ENCODE measurements at regions not wholly inside any gene's neighbourhood (a gene's known extent, or its start where the extent isn't known, plus 50 kb on each side); places are given as distances from the start of the nearest gene placed in this dataset.
"Not testable (repeated sequence)": the region's sequence is repeated elsewhere in the genome, so short reads cannot be mapped to it uniquely, and the experiment has no call there.

DNA sequence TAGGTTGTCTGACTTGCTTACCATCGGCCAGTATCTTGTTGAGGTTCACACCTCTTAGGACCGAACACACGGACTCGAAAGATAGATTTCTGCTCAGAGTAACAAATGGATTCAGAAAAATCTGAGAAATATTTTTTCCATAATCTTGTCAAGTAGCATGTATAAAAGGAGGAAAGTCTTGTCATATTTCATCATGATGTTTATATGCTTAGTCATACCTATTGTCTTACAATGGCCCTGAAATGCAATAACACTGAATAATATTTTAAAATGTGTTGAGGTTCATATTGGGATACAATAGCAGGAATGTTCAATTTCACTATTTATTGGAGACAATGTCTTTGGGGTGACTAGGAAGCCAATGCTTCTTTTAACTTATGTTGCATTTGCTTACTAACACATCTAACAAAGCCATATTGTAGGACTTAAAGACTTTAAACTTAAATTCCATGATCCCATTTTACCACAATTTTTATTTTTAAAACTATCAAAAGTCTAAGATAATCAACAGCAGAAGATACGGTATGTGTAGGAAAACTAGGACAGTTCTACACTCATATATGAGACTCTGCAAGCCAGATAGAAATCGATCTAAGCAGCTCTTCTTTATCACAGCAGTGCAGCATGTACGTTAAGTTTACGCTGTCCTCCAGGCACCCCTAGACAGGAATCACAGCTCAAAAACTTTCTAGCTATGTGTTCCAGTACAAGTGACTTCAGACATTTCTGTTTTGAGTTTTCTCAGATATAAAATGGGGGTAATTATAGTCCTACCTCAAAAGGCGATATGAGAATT, 135.7 kb upstream of the CAV2 start:
- no peak for DNase-seq (ENCODE audit: insufficient read length, low spot score)
- TF ChIP-seq, protein P1, sequence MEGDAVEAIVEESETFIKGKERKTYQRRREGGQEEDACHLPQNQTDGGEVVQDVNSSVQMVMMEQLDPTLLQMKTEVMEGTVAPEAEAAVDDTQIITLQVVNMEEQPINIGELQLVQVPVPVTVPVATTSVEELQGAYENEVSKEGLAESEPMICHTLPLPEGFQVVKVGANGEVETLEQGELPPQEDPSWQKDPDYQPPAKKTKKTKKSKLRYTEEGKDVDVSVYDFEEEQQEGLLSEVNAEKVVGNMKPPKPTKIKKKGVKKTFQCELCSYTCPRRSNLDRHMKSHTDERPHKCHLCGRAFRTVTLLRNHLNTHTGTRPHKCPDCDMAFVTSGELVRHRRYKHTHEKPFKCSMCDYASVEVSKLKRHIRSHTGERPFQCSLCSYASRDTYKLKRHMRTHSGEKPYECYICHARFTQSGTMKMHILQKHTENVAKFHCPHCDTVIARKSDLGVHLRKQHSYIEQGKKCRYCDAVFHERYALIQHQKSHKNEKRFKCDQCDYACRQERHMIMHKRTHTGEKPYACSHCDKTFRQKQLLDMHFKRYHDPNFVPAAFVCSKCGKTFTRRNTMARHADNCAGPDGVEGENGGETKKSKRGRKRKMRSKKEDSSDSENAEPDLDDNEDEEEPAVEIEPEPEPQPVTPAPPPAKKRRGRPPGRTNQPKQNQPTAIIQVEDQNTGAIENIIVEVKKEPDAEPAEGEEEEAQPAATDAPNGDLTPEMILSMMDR (IDR thresholded peaks at IDR 0.05; ENCODE audit: insufficient read depth, missing control alignments): no peak
- FAIRE-seq: no peak

DNA sequence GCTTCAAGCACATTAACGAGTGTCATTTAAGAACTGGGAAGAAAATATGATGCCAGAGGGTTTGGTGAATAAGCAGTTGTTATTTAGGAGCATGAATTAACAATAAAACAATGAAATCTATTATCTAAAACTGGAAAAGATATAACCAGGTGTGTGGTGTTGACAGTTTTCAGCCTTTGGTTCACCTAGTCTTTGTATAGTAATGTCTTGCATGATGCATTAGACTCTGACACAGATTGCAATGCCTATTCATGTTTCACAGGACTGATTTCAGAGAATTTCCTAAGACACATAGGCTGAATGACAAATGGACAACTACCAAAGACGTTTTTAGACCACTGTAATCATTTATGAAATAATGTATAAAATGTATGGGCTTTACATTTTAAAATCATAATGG, 135.1 kb upstream of the CAV2 start:
- TF ChIP-seq, protein P1 (IDR thresholded peaks at IDR 0.05; ENCODE audit: insufficient read depth, missing control alignments): no peak
- DNase-seq (ENCODE audit: insufficient read length, low spot score): no peak
- FAIRE-seq: no peak

DNA sequence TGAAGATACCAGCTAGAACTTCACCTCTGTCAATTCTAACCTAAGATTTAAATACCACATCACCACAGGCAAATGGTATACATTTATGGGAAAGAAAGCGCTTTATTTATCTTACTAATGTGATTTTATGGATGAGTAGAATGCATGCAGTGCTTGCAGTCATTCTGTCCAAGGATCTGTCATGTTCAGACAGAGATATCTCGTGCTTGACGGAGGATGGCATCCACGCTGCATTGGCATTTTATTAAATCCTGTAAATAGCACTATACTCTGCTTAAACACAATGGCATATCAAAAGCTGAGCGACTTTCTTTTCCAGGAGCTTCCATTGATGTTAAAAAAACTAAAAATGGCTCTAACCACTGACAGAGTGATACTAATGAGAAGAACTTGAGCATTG, 133.7 kb upstream of the CAV2 start:
- FAIRE-seq (no peak), DNase-seq (ENCODE audit: insufficient read length, low spot score) (no peak)
- TF ChIP-seq, protein P1 (IDR thresholded peaks at IDR 0.05; ENCODE audit: insufficient read depth, missing control alignments): no peak

DNA sequence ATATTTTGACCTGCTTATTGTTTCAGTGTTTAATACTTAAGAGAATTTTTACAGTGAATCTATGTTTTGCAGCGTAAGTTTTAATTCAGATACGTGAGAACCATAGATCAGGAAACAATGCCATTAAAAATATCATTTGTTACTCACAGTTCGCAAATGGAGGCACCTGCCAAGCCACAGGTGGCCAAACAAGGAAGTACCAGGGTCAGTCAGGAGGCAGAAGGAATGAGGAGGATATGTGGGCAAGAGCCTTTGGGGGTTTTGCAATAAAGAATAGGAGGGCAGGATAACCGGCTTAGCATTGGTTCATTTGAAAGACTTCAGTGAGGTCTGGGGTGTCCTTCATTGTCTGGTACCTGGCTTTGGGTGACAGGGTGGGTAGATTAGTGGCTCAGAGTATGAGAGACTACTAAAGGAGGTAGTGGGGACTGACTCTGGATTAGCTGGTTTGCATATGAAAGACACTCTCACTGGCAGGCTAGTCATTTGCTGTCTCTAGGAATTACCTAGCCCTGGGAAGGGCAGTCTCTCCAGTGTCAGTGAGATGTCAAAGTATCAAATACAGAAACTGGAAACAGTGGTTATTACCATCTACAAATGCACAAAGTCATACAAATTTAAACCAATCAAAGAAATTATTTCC, 132.2 kb upstream of the CAV2 start:
- DNase-seq (ENCODE audit: insufficient read length, low spot score) (no peak), FAIRE-seq (no peak)
- TF ChIP-seq, protein P1 (IDR thresholded peaks at IDR 0.05; ENCODE audit: insufficient read depth, missing control alignments): no peak

DNA sequence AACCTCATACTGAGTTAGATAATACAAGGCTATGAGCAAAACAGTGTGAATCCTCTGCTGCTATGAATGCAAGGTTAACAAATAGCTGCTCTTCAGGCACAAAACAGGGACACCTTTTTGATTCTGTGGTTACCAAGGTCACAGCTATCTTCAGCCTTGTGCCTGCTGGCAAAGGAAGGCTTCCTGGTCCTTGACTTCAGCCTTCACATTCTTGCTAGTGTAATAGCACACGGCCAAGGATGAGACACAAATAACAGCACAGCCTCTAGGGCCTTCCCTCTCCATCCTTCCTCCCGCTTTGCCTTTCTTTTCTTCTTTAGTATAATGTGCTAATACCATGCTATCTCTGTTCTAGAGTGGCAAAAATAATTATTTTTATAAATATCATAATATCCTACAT, 130.6 kb upstream of the CAV2 start:
- DNase-seq (ENCODE audit: insufficient read length, low spot score): no peak
- no peak for FAIRE-seq
- TF ChIP-seq, protein P1 (IDR thresholded peaks at IDR 0.05; ENCODE audit: insufficient read depth, missing control alignments): no peak

DNA sequence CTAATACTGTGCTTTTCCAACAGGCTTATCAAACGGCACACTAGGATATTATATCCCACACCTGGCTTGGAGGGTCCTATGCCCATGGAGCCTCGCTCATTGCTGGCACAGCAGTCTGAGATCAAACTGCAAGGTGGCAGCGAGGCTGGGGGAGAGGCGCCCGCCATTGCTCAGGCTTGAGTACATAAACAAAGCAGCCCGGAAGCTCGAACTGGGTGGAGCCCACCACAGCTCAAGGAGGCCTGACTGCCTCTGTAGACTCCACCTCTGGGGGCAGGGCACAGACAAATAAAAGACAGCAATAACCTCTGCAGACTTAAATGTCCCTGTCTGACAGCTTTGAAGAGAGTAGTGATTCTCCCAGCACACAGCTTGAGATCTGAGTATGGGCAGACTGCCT, 128.0 kb upstream of the CAV2 start:
- DNase-seq (ENCODE audit: insufficient read length, low spot score); FAIRE-seq: not testable (repeated sequence)

DNA sequence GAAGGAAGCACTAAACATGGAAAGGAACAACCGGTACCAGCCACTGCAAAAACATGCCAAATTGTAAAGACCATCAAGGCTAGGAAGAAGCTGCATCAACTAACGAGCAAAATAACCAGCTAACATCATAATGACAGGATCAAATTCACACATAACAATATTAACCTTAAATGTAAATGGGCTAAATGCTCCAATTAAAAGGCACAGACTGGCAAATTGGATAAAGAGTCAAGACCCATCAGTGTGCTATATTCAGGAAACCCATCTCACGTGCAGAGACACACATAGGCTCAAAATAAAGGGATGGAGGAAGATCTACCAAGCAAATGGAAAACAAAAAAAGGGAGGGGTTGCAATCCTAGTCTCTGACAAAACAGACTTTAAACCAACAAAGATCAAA, 126.3 kb upstream of the CAV2 start:
- FAIRE-seq; DNase-seq (ENCODE audit: insufficient read length, low spot score): not testable (repeated sequence)

DNA sequence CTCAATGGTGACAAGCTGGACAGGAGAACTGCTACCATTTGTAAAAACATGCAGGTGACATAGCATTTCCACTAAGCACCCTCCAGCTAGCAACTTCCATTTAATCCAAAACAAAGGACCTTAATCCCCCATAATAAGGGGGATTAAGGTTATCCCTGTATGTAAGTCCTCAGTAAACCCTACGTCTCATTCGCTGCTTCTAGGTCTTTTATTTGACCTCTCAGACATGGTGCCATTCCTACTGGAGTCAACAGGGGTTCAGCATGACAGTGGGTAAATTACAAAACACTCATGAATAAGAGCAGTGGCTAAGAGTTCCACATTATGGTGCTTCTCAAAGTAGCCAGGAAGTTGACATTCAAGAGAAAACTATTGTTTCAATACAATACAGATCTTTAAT, 121.8 kb upstream of the CAV2 start:
- TF ChIP-seq, protein P1 (IDR thresholded peaks at IDR 0.05; ENCODE audit: insufficient read depth, missing control alignments): no peak
- DNase-seq (ENCODE audit: insufficient read length, low spot score): no peak
- FAIRE-seq: no peak
